ENCODE measurements at regions not wholly inside any gene's neighbourhood (a gene's known extent, or its start where the extent isn't known, plus 50 kb on each side); places are given as distances from the start of the nearest gene placed in this dataset.

DNA sequence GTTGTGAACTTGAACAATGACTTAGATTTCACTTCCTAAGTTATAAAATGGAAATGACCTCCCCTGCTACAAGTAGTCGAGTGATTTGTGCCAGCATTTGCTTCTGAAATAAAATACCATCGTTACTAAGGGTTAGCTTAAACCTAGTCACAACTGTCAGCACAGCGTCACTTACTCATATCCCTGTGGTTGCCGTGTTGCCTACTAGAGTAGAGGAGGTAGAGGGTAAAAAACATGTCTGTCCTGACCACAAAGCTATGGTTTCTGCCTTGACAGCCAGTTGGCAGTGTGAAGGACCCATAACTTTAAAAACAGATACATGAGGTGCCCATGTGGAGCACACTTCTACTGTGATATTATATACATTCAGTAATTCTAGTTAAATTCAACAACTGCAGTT, 234.2 kb upstream of the RGS6 start:
- TF ChIP-seq POLR2A (IDR thresholded peaks at IDR 0.05), result no peak
- no peak for TF ChIP-seq POLR2AphosphoS5 (IDR thresholded peaks at IDR 0.05)
- TF ChIP-seq, protein P1, sequence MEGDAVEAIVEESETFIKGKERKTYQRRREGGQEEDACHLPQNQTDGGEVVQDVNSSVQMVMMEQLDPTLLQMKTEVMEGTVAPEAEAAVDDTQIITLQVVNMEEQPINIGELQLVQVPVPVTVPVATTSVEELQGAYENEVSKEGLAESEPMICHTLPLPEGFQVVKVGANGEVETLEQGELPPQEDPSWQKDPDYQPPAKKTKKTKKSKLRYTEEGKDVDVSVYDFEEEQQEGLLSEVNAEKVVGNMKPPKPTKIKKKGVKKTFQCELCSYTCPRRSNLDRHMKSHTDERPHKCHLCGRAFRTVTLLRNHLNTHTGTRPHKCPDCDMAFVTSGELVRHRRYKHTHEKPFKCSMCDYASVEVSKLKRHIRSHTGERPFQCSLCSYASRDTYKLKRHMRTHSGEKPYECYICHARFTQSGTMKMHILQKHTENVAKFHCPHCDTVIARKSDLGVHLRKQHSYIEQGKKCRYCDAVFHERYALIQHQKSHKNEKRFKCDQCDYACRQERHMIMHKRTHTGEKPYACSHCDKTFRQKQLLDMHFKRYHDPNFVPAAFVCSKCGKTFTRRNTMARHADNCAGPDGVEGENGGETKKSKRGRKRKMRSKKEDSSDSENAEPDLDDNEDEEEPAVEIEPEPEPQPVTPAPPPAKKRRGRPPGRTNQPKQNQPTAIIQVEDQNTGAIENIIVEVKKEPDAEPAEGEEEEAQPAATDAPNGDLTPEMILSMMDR (IDR thresholded peaks at IDR 0.05), result no peak
- no peak for DNase-seq (ENCODE audit: low spot score)
- H3K27me3 ChIP-seq (replicated peaks; ENCODE audit: insufficient read depth), result no peaks in the 10 kb centered on the region
- H3K27ac ChIP-seq, result no peak overlapping the region
- no peaks in the 10 kb centered on the region for H3K9me3 ChIP-seq
- H3K4me1 ChIP-seq (replicated peaks), result no peaks in the 10 kb centered on the region
- H3K36me3 ChIP-seq, result no peaks in the 10 kb centered on the region
- intact Hi-C loops (cut with DNase I), result no loop called here
- WGBS, result 83% methylated on average over 4 of the region's 4 CpGs
- H3K4me3 ChIP-seq, result no peak overlapping the region

DNA sequence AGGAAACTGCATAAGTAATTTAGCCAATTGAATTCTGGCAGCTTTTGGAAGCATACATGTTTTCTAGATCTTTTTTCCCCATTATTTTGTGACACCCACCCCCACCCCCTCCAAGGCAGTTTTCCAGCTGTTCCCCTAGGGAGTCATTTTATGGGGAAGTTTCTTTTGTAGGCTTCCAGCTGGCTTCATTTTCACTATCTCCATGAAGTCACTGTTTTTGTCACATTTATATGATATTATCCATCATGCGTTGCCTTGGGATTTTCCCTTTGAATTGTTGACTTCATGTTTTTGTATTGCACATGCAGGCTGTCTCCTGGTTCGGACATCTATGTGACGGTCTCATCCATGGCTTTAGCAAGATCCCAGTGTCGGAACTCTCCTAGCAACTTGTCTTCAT, 233.6 kb upstream of the RGS6 start:
- Histone ChIP-seq H3K36me3 (no peaks in the 10 kb centered on the region), H3K27ac (no peak overlapping the region), H3K4me1 (replicated peaks) (no peaks in the 10 kb centered on the region), H3K27me3 (replicated peaks; ENCODE audit: insufficient read depth) (no peaks in the 10 kb centered on the region), H3K4me3 (no peak overlapping the region), H3K9me3 (no peaks in the 10 kb centered on the region)
- 40% methylated on average over 4 of the region's 4 CpGs for WGBS
- no peak for DNase-seq (ENCODE audit: low spot score)
- TF ChIP-seq, protein P1 (IDR thresholded peaks at IDR 0.05), result no peak
- TF ChIP-seq POLR2A (IDR thresholded peaks at IDR 0.05) (no peak), POLR2AphosphoS5 (IDR thresholded peaks at IDR 0.05) (no peak)
- intact Hi-C loops (cut with DNase I), result no loop called here

DNA sequence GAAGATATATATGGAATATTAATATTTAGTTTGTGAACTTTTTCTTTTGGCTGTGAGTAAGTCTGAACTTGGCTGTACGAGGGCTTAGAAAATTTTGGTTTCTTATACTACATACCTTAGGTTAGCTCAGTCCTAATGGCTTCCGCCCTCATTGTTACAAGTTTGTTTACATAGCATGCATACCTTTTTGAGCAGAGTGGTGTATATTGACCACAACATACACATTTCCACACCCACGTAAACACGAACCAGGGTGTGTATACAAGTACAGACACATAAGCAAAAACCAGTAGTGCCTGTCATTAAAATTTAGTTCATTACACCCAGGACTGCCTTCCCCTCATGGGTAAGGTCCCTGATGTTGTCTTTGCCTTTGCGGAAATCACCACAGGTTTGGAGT, 230.2 kb upstream of the RGS6 start:
- TF ChIP-seq POLR2A (IDR thresholded peaks at IDR 0.05) (no peak), POLR2AphosphoS5 (IDR thresholded peaks at IDR 0.05) (no peak)
- TF ChIP-seq, protein P1 (IDR thresholded peaks at IDR 0.05), result no peak
- H3K9me3 ChIP-seq, result no peaks in the 10 kb centered on the region
- no peak for DNase-seq (ENCODE audit: low spot score)
- no peaks in the 10 kb centered on the region for H3K4me1 ChIP-seq (replicated peaks)
- intact Hi-C loops (cut with DNase I), result no loop called here
- 72% methylated on average over 5 of the region's 5 CpGs for WGBS
- no peaks in the 10 kb centered on the region for H3K36me3 ChIP-seq
- H3K27me3 ChIP-seq (replicated peaks; ENCODE audit: insufficient read depth), result no peaks in the 10 kb centered on the region
- H3K4me3 ChIP-seq, result no peak overlapping the region
- no peak overlapping the region for H3K27ac ChIP-seq

DNA sequence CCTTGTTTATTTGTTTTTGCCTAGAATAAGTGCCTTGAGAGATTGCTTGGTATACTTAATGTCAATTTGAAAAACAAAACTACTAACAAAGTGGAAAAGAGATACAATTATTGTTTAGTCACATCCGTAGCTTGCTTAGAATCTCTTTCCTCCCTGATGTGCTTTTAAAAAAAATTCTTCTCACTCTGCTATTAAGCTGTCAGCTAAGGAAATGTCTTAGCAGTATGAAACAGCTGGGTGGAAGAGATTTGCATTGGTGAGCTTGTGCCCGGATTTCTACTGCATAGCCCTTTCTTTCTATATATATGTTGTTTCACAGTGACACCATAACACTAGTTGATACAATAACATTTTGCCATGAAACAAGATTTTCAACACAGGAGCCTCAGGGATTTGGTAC, 229.4 kb upstream of the RGS6 start:
- TF ChIP-seq POLR2AphosphoS5 (IDR thresholded peaks at IDR 0.05) (no peak), POLR2A (IDR thresholded peaks at IDR 0.05) (no peak)
- TF ChIP-seq, protein P1 (IDR thresholded peaks at IDR 0.05), result no peak
- 35% methylated on average over 2 of the region's 2 CpGs for WGBS
- intact Hi-C loops (cut with DNase I), result no loop called here
- Histone ChIP-seq H3K9me3 (no peaks in the 10 kb centered on the region), H3K4me3 (no peak overlapping the region), H3K36me3 (no peaks in the 10 kb centered on the region), H3K4me1 (replicated peaks) (no peaks in the 10 kb centered on the region), H3K27ac (no peak overlapping the region), H3K27me3 (replicated peaks; ENCODE audit: insufficient read depth) (no peaks in the 10 kb centered on the region)
- no peak for DNase-seq (ENCODE audit: low spot score)

DNA sequence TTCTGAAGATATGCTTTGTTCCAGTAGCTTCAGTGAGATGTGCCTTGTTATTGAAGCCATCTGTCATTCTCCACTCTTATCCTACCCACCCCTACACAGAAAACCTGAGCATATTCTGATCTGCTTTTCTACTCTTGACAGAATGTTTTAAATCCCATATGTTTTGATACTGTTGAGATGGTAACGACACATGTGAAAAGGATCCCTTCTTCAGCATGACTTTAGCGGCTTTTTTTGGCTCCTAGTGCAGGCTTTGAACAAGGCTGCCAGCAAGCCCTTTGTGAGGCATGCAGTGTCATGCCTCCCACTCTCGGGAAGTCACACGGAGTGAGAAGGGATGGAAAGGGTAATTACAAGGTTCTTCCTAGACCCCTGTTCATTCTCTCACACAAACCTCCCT, 228.8 kb upstream of the RGS6 start:
- intact Hi-C loops (cut with DNase I), result no loop called here
- Histone ChIP-seq H3K4me3 (no peak overlapping the region), H3K27ac (no peak overlapping the region), H3K27me3 (replicated peaks; ENCODE audit: insufficient read depth) (no peaks in the 10 kb centered on the region), H3K36me3 (no peaks in the 10 kb centered on the region), H3K9me3 (no peaks in the 10 kb centered on the region), H3K4me1 (replicated peaks) (no peaks in the 10 kb centered on the region)
- TF ChIP-seq POLR2A (IDR thresholded peaks at IDR 0.05), result no peak
- TF ChIP-seq POLR2AphosphoS5 (IDR thresholded peaks at IDR 0.05), result no peak
- 9% methylated on average over 4 of the region's 4 CpGs for WGBS
- DNase-seq (ENCODE audit: low spot score), result no peak

All from prostate gland (tissue), 2 donors.